ENCODE measurements at regions not wholly inside any gene's neighbourhood (a gene's known extent, or its start where the extent isn't known, plus 50 kb on each side); places are given as distances from the start of the nearest gene placed in this dataset.
A peak's percentile ranks its signal among the peaks of the same experiment; 100 is the strongest.

GRCh38 chr15:69577397-69577796, 124.8 kb downstream of the RPLP1 start:
- DNase-seq: no peak

DNA sequence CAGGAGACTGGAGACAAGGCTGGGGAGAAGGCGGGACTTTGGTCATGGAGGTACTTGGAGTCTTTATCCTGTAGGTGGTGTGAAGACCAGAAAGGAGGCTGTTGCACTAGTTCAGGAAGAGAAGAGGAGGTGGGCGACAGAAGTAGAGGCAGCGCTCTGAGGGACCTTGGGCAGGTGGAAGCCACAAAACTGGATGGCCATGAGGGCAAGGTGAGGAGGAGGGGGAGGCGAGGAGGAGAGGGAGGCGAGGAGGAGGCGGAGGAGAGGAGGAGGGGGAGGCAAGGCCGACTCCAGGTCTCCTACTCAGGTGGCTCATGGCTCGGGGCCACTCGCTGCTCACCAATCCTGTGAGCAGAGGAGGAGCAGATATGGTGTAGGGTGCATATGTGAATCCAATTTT, 125.6 kb downstream of the RPLP1 start:
- no peak for DNase-seq

DNA sequence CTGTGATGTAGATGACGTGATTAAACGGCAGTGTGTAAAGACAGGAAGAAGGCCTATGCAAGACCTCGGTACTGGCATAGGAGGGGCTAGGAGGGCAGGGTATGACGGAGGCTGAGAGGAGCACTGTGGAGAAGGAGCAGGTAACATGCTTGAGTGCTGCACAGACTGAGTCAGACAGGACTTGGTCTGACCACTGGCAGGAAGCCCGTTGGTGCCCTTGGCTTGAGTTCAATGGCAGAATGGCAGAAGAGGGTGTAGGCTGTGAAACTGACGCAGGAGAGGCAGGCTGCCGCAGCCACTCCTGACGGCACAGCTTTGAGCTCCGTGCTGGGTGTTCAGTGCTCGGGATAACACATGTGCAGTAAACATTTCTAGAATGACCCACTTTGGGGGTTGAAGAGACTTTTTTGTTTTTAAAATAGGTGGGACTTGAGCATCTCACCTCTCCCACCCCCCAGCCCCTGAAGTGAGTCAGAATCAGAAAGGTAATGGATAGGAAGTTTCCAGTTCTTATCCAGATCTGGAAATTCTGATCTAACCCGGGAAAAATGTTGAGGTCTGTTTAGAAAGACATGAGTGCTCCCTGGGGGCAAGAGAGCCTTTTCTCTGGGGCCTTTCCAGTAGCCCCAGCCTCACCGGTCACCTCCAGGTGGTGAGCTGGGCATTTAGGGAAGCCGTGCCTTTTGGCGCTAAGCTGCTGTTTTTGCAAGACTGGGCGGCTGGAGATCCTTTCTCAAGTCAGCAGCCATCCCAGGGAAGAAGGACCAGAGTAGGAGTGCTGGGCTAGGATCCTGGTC, 126.4 kb downstream of the RPLP1 start:
- DNase-seq: no peak

- no peak for DNase-seq
Observed at GRCh38 chr15:69579950-69580618, 127.5 kb downstream of the RPLP1 start.

- no peak for DNase-seq
Observed at GRCh38 chr15:69583626-69584025, 131.0 kb downstream of the RPLP1 start.

- no peak for DNase-seq
Observed at GRCh38 chr15:69585937-69586336, 133.3 kb downstream of the RPLP1 start.

GRCh38 chr15:69586721-69587120, 134.1 kb downstream of the RPLP1 start:
- no peak for DNase-seq

DNA sequence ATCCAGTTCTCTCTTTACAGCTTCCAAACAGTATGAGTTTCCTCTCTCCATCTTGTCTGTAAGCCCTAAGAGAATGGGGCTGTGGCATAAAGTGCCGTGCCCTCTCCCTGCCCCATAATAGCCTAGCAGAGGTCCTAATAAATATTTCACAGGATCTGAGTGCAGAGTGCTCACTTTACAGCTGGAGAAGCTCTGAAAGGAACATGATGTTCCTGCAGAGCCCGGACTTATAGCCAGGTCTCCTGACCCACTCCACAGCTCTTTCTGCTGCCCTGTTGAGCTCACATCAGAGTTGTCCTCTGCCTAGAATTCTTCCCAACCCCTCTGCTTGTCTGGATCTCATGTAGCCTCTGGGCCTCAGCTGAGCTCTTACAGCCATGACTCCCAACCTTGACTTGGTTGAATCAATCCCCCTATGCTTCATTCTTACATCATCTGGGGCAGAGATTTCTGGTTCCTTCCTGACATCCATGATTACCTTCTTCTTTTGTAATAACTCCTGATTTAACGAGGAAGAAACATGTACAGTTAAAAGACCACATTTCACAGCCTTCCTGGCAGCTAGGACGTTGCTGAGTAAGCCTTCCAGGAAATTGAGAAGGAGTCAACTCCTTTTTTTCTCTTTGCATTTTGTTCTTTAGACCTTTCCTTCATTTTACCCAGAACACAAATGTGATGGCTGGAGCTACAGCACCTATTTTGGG, 135.3 kb downstream of the RPLP1 start:
- no peak for DNase-seq

DNA sequence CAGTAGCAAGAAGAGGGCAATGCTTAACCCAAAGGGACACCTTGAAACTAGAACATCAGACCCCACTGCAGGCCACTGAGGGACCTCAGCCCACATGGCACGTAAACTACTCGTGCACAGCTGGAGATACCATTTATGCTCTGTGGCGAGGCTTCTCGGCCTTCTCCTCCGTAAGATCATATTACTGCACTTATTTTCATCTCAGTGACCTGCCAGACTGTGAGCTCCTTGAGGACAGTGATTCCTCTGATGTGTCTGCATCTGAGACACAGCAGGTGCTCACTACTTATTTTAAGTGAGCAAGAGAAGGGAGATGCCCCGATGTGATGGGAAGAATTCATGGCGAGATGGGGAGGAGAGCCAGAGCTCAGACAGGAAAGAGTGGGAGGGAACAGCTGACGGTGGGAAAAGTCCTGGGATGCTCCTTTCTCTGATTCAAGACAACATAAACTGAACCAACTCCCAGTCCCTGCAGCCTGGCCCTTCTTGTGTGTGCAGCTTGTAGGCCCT, 137.6 kb downstream of the RPLP1 start:
- DNase-seq: no peak

DNA sequence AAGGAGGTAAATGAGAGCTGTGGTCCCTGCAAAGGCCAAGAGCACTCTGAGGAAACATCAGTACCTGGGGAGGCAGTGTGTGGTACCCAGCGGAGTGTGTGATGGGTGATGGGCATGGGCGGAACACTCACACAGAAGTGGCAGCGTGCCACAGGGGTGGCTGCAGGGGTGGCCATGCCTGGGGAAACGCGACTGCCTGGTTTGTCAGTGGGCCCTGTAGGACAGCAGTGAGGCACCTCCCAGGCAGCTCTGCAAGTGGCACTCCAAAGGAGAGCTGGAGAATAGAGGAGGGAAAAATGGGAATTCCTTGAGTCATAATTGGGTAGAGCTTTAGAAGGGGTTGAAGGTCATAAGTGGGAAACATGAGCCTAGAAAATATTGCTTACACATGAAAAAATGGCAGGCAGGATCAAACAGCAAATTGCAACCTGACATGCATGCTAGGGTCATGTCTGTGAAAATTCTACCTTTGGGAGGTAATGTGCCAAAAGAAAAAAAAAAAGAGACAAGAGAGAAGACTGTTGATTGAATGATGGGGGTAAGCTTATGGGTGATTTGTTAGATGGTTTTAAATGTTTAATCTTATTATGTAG, 138.4 kb downstream of the RPLP1 start:
- no peak for DNase-seq

DNA sequence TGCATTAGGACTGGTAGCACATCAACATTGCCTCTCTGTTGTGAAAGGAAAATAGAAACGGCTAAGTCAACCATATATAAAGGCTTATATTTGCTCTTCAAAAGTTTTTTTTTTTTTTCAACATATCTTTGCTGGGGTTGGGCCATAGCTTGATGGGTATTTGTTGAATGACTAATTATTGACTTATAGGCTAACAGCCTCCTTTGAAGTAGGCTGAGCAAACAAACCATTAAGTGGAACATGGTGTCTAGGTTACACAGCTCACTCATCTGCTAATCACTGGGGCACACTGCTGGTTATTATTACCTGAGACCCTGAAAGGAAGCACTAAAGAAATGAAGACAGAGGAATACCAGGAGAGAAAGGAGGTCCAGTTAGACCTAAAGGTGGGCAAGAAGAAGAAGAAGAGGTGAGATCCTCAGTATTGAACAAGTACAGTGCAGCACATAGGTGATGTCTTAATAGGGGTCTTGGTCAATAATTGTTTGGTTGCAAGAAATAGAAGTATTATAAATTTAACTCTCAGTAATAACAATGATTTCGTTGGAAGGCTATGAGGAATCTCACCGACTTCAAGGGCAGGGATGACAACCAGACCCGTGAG, 139.4 kb downstream of the RPLP1 start:
- no peak for DNase-seq

DNA sequence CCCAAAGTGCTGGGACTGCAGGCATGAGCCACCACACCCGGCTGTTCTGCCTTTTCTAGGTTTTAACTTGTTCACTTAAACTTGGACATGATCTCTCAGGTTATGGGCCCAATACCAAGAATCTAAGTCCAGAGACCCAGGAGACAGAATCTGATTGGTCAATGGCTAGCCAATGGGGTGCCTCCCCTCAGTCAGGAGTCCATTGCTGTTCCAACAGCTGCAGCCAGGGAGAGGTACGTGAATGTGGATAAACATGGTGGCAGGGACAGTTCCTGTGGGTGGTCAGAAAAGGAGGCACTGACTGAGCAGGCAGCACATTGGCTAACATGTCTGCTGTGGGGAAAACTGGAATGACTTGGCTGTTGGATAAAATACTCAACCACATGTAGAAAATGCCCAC, 140.3 kb downstream of the RPLP1 start:
- no peak for DNase-seq

DNA sequence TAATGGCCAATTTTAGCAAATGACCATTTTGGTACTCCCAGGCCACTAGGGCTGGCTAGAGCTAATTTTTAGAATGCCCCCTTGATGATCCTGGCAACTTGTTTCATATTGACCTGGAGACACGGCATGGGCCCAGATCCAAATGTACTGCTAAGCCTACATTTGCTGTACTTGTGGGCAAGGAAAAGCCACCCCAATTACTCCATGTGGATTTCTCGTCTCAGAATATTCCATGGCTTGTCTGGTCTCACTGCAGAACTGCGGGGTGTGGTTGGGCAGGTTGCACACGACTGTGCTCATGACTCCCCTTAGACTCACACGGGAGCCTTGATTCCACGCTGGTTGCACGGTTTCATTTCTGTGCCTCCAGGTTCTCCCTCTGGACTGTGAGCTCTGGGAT, 140.9 kb downstream of the RPLP1 start:
- no peak for DNase-seq

- DNase-seq: no peak
Observed at GRCh38 chr15:69593981-69594966, 141.7 kb downstream of the RPLP1 start.

- peak in 1 of 2 experiments; percentile 12 for DNase-seq
Observed at GRCh38 chr15:69595009-69595791, 142.6 kb downstream of the RPLP1 start.

DNA sequence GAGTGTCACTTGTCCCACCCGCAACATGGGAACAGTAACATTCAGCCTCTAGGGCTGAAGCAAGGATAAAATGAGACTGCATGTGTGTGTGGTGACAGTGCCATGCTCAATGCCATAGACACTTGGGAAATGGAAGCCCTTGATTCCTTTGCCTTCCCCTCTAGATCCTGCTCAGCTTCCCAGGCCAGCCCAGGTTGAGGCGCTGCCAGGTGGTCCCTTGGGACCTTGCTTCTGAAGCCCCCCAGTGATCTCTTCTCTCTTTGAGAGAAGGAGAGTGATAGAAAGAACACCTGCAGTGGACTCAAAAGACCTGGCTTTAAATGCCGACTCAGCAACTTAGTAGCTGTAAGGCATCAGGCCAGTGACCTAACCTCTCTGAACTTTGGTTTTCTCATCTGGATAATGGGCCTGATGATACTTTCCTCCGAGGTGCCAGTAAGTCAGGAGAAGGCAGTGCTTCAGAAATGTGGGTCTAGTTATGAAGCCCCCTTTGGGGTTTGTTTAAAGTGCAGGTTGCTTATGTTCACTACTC, 144.5 kb downstream of the RPLP1 start:
- DNase-seq: peak; percentile 10 to 13

DNA sequence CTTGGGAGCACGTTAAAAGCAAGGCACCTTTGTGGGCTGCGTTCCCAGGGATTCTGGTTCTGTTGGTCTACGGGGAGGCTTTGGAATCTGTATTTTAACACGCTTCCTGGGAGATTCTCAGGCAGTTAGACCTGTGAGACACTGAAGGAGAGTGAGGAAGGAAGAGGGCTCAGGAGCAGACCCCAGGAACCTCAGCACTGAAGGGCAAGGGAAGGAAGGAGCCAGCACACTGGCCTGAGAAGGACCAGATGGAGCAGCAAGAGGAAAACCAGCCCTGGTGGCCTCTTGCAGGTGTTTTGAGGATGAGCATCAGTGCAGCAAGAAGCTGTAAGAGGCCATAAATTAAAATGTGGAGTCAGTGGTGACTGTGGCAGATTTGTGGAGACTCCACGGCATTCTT, 146.7 kb downstream of the RPLP1 start:
- peak in 1 of 2 experiments; percentile 7 for DNase-seq

DNA sequence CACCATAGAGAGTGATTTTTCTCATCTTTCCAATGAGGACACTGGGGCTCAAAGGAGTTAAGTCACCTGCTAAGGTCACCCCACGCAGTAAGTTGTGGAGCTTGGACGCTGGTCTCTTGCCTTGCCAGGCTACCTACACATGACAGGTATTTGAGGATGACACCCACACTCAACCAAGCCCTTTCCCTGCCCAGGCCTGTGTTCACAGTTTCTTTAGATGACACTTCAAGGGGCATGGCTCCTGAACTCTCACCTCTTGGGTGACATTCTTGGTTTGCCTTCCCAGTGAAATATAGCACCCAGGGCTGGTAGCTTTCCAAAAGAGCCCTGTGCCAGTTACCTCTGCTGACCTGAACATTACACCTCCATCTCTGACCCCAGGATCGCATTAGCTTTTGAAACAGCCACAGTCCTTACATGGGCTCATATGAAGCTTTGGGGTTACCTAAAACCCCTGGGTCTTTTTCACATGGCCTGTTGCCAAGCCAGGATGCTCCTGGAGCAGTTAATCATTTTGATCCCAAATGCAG, 148.0 kb downstream of the RPLP1 start:
- peak in 1 of 2 experiments; percentile 5 for DNase-seq

- peak in 1 of 2 experiments; percentile 6 for DNase-seq
Observed at GRCh38 chr15:69601711-69602504, 149.3 kb downstream of the RPLP1 start.
